ENCODE measurements at regions not wholly inside any gene's neighbourhood (a gene's known extent, or its start where the extent isn't known, plus 50 kb on each side); places are given as distances from the start of the nearest gene placed in this dataset.
A peak's percentile ranks its signal among the peaks of the same experiment; 100 is the strongest.

DNA sequence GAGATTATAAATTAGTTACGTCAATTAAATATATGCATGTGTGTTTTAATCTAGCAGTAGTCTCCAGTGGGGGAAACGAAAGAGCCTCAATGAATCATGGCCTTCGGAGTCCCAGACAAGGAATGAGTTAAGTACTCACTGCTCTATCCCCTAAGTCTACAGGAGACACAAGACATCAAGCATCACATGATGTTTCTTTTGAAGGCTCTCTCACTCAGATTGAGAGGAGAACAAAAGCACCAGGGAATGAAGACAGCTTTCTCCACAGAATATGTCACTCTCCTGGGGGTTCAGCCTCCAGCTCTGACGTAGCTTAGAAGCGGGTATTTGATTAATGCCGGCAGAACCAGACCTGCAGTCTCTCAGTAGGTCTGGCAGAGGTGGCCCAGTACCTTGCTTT lies 381.4 kb downstream of the ACTL7B start (continued):
- TF ChIP-seq, protein P1, sequence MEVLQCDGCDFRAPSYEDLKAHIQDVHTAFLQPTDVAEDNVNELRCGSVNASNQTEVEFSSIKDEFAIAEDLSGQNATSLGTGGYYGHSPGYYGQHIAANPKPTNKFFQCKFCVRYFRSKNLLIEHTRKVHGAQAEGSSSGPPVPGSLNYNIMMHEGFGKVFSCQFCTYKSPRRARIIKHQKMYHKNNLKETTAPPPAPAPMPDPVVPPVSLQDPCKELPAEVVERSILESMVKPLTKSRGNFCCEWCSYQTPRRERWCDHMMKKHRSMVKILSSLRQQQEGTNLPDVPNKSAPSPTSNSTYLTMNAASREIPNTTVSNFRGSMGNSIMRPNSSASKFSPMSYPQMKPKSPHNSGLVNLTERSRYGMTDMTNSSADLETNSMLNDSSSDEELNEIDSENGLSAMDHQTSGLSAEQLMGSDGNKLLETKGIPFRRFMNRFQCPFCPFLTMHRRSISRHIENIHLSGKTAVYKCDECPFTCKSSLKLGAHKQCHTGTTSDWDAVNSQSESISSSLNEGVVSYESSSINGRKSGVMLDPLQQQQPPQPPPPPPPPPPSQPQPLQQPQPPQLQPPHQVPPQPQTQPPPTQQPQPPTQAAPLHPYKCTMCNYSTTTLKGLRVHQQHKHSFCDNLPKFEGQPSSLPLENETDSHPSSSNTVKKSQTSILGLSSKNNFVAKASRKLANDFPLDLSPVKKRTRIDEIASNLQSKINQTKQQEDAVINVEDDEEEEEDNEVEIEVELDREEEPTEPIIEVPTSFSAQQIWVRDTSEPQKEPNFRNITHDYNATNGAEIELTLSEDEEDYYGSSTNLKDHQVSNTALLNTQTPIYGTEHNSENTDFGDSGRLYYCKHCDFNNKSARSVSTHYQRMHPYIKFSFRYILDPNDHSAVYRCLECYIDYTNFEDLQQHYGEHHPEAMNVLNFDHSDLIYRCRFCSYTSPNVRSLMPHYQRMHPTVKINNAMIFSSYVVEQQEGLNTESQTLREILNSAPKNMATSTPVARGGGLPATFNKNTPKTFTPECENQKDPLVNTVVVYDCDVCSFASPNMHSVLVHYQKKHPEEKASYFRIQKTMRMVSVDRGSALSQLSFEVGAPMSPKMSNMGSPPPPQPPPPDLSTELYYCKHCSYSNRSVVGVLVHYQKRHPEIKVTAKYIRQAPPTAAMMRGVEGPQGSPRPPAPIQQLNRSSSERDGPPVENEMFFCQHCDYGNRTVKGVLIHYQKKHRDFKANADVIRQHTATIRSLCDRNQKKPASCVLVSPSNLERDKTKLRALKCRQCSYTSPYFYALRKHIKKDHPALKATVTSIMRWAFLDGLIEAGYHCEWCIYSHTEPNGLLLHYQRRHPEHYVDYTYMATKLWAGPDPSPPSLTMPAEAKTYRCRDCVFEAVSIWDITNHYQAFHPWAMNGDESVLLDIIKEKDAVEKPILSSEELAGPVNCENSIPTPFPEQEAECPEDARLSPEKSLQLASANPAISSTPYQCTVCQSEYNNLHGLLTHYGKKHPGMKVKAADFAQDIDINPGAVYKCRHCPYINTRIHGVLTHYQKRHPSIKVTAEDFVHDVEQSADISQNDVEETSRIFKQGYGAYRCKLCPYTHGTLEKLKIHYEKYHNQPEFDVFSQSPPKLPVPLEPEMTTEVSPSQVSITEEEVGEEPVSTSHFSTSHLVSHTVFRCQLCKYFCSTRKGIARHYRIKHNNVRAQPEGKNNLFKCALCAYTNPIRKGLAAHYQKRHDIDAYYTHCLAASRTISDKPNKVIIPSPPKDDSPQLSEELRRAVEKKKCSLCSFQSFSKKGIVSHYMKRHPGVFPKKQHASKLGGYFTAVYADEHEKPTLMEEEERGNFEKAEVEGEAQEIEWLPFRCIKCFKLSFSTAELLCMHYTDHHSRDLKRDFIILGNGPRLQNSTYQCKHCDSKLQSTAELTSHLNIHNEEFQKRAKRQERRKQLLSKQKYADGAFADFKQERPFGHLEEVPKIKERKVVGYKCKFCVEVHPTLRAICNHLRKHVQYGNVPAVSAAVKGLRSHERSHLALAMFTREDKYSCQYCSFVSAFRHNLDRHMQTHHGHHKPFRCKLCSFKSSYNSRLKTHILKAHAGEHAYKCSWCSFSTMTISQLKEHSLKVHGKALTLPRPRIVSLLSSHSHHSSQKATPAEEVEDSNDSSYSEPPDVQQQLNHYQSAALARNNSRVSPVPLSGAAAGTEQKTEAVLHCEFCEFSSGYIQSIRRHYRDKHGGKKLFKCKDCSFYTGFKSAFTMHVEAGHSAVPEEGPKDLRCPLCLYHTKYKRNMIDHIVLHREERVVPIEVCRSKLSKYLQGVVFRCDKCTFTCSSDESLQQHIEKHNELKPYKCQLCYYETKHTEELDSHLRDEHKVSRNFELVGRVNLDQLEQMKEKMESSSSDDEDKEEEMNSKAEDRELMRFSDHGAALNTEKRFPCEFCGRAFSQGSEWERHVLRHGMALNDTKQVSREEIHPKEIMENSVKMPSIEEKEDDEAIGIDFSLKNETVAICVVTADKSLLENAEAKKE (CRISPR knock-in tag; IDR thresholded peaks at IDR 0.05), result no peak
- TF ChIP-seq ZNF331 (CRISPR knock-in tag; IDR thresholded peaks at IDR 0.05; ENCODE audit: low read depth), result no peak
- TF ChIP-seq, protein P2, sequence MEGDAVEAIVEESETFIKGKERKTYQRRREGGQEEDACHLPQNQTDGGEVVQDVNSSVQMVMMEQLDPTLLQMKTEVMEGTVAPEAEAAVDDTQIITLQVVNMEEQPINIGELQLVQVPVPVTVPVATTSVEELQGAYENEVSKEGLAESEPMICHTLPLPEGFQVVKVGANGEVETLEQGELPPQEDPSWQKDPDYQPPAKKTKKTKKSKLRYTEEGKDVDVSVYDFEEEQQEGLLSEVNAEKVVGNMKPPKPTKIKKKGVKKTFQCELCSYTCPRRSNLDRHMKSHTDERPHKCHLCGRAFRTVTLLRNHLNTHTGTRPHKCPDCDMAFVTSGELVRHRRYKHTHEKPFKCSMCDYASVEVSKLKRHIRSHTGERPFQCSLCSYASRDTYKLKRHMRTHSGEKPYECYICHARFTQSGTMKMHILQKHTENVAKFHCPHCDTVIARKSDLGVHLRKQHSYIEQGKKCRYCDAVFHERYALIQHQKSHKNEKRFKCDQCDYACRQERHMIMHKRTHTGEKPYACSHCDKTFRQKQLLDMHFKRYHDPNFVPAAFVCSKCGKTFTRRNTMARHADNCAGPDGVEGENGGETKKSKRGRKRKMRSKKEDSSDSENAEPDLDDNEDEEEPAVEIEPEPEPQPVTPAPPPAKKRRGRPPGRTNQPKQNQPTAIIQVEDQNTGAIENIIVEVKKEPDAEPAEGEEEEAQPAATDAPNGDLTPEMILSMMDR (conservative IDR thresholded peaks at IDR 0.05; ENCODE audit: low read depth in 2 of 2), result no peak

DNA sequence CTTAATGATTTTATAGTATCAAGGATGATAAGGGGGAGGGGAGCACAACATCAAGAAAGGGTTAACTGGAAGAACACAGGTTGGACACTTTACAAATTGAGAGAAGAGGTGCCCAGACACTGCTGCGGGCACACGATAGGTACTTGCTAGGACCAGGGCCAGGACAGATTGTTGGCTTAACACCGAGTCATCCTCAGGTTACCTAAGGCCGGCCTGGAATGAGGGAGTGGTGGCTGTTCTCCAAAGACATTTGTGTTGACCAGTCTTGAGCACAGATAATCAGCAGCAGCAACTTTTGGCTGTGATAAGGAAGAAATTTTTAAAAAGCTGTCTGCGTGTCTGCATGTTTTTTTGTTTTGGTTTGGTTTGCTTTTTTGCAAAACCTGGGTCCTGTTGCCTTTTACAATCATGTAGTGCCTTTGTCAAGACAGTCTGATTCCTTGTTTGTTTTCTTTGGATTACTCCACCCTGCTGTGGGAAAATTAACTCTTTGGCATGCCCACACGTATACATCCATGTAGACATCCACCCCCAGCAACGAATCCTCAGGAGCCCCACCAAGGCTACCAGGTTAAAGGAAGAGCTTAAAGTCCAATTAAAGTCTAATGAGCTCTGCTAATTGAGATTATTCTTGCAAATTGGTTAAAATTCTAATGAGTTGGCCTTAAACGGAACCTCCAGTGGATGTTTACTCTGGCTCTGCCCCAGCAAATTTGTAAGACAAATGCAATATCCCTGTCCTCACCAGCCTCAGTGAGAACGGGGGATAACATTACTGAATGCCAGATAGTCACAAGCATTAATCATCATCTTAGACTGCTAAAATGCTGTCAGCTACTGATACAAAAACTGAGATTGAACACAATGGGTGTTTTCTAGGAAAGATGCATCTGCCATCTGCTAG lies 382.3 kb downstream of the ACTL7B start:
- Histone ChIP-seq H3K27ac (ENCODE audit: low read depth) (no peak overlapping the region), H3K4me2 (no peak overlapping the region), H3K9me2 (ENCODE audit: insufficient read depth) (peaks cover 13% of the 10 kb centered on the region), H3K36me3 (ENCODE audit: insufficient read depth) (no peaks in the 10 kb centered on the region), H2AFZ (peak overlapping the region; percentile 78), H4K20me1 (replicated peaks; ENCODE audit: insufficient read depth) (no peaks in the 10 kb centered on the region), H3K27me3 (ENCODE audit: insufficient read depth) (no peaks in the 10 kb centered on the region), H3K4me1 (ENCODE audit: insufficient read depth) (peaks cover 6% of the 10 kb centered on the region; the same call in 1 of the 2 replicates), H3K4me3 (no peak overlapping the region), H3K79me2 (replicated peaks; ENCODE audit: insufficient read depth) (no peaks in the 10 kb centered on the region), H3F3A (replicated peaks; ENCODE audit: low read depth) (no peaks in the 10 kb centered on the region)
- DNase-seq (ENCODE audit: low spot score) (no peak), ATAC-seq (no peak)
- TF ChIP-seq EZH2phosphoT487 (IDR thresholded peaks at IDR 0.05; ENCODE audit: unreplicated experiment), result no peak
- TF ChIP-seq, protein P3, sequence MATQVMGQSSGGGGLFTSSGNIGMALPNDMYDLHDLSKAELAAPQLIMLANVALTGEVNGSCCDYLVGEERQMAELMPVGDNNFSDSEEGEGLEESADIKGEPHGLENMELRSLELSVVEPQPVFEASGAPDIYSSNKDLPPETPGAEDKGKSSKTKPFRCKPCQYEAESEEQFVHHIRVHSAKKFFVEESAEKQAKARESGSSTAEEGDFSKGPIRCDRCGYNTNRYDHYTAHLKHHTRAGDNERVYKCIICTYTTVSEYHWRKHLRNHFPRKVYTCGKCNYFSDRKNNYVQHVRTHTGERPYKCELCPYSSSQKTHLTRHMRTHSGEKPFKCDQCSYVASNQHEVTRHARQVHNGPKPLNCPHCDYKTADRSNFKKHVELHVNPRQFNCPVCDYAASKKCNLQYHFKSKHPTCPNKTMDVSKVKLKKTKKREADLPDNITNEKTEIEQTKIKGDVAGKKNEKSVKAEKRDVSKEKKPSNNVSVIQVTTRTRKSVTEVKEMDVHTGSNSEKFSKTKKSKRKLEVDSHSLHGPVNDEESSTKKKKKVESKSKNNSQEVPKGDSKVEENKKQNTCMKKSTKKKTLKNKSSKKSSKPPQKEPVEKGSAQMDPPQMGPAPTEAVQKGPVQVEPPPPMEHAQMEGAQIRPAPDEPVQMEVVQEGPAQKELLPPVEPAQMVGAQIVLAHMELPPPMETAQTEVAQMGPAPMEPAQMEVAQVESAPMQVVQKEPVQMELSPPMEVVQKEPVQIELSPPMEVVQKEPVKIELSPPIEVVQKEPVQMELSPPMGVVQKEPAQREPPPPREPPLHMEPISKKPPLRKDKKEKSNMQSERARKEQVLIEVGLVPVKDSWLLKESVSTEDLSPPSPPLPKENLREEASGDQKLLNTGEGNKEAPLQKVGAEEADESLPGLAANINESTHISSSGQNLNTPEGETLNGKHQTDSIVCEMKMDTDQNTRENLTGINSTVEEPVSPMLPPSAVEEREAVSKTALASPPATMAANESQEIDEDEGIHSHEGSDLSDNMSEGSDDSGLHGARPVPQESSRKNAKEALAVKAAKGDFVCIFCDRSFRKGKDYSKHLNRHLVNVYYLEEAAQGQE (IDR thresholded peaks at IDR 0.05; ENCODE audit: unreplicated experiment), result no peak
- no peak for TF ChIP-seq NANOG (IDR thresholded peaks at IDR 0.05; ENCODE audit: borderline replicate concordance)
- TF ChIP-seq ZNF114 (CRISPR knock-in tag; IDR thresholded peaks at IDR 0.05), result no peak
- peak overlapping the region; percentile 47; the same call in 1 of the 2 replicates for H3K27ac Mint-ChIP-seq
- H3K4me1 Mint-ChIP-seq, result peaks cover 15% of the 10 kb centered on the region
- H3K27me3 Mint-ChIP-seq (ENCODE audit: insufficient read depth, low read depth, poor library complexity), result peaks cover 3% of the 10 kb centered on the region
- H3K4me3 Mint-ChIP-seq, result no peak overlapping the region
- H3K9me3 Mint-ChIP-seq, result peaks cover 3% of the 10 kb centered on the region; the same call in 2 of the 3 replicates
- H3K36me3 Mint-ChIP-seq (ENCODE audit: low read depth), result no peaks in the 10 kb centered on the region

Data from GM23338 (cell line).